Frontal cortex (tissue), 3 donors: ENCODE measurements at regions not wholly inside any gene's neighbourhood (a gene's known extent, or its start where the extent isn't known, plus 50 kb on each side); places are given as distances from the start of the nearest gene placed in this dataset.

Experiments used
- DNase-seq, 2 donors: peaks; one replicate each; pipeline ENCODE4 v3.0.0; 2012; ENCODE audit warnings: low spot score in 2 of 2
- FAIRE-seq: peaks from 2 replicates; lab custom pipeline; 2012; peaks lifted over from hg19 to GRCh38; lab: Jason Lieb, UNC
- donor health status: control.
- donor health status: control.
- donor health status: control.

GRCh38 chr10:130784326-130784725 is 527.2 kb downstream of the TCERG1L start:
- FAIRE-seq (no peak), DNase-seq (no peak)

DNA sequence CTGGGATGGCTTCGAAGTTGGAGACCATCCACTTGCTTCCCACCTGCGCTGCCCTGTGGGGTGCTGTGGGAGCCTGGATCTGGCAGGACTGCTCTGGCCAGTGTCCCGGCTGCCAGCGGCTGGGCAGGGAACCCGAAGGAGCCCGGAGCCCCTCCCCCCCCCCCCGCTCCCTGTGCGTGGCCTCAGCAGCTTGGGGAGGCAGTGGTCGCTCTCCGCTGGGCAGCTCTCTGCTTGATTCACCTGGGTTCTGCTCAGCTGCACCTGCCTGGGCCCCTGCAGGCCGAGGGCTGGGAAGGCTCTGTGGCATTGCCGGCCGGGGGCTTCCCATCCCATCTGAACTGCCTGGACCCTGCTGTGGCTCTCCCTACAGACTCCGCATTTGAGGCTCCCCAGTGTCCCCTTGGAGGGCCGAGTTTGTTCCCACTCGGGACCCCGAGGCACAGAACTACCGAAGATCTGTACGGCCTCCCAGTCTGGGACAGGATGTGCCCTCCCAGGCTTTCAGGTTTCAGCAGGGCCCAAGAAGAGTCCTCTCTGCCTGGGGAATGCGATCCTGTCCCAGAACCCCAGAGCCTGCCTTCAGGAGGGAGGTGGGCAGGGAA is 525.1 kb downstream of the TCERG1L start:
- no peak for FAIRE-seq

DNA sequence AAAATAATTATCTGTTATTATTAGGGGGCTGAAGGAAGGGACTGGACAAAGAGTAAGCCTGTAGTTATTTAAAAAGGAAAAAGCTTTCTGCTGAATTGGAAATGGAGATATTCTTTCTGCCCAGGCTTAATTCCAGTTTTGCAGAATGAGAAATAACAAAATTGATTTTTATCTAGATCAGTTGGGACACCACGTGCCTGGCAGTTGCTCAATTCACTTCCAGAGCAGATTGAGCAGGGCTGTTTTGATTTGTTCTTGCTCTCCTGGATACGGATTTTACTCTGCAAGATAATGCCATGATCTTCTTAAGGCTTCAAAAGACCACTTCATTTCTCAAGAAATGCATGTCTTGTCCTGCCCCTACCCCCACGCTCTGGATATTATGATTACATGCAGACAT is 524.3 kb downstream of the TCERG1L start:
- FAIRE-seq (no peak), DNase-seq (no peak)

More for the DNA sequence above, 525.1 kb downstream of the TCERG1L start:
- no peak for DNase-seq

GRCh38 chr10:130787821-130788220 is 523.7 kb downstream of the TCERG1L start:
- FAIRE-seq = no peak
- DNase-seq = no peak

- no peak for FAIRE-seq
- DNase-seq = no peak
Measured at GRCh38 chr10:130790339-130790738, 521.2 kb downstream of the TCERG1L start.

GRCh38 chr10:130792096-130792845 is 519.2 kb downstream of the TCERG1L start:
- DNase-seq (no peak), FAIRE-seq (no peak)

GRCh38 chr10:130795819-130796218 is 515.7 kb downstream of the TCERG1L start:
- DNase-seq = no peak
- no peak for FAIRE-seq

DNA sequence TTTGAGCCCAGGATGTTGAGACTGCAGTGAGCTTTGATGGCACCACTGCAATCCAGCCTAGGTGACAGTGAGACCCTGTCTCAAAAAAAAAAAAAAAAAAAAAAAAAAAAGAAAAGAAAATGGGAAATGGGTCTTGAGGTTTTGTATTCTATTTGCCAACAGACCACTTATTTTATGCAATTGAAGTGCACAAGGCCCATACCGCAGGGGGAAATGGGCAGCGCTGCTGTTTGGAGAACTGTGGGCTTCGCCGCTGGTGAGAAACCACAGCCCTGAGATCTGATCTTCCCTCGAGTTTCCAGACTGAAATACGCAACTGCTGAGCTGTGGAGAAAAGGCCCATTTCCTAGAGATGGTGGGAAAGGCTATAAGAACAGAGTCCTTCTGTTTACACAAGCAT is 512.0 kb downstream of the TCERG1L start:
- DNase-seq = no peak
- FAIRE-seq = no peak

DNA sequence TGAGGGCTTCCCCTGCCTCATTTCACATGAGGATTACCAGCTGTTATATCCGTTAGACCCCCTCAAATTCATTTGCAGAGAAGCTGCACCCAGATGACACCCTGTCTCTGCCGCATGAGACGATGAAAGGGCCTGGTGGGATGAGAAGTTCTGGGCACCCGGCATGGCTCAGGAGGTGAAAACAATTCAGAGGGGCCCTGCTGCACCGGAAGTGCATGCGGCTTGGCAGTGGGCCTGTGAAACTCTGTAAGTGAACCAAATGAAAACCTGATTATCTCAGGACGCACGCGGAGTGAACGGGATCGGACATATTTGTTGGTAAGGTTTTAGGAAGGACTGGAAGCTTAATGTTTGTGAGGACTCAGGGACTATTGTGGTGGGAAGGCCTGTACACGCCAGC is 511.2 kb downstream of the TCERG1L start:
- no peak for DNase-seq
- no peak for FAIRE-seq

DNA sequence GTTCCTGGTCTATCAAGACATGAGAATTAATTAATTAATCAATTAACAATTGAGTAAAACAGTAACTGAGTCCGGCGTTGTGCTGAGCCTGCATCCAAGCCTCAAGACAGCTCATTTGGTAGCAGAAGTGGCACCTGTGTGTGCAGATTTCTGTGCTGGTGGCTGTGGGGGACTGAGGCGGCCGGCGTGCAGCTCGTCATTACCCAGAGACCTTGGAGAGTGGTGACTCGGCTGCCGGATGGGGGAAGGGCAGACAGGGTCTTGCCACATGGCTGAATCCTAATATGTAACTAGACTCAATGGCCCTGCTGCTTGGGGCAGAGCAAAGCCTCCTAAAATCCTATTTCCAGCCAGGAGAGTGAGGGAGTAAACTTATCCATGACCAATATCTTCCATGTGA is 510.2 kb downstream of the TCERG1L start:
- FAIRE-seq (no peak), DNase-seq (no peak)

- DNase-seq (no peak), FAIRE-seq (no peak)
Measured at GRCh38 chr10:130801784-130802183, 509.7 kb downstream of the TCERG1L start.

DNA sequence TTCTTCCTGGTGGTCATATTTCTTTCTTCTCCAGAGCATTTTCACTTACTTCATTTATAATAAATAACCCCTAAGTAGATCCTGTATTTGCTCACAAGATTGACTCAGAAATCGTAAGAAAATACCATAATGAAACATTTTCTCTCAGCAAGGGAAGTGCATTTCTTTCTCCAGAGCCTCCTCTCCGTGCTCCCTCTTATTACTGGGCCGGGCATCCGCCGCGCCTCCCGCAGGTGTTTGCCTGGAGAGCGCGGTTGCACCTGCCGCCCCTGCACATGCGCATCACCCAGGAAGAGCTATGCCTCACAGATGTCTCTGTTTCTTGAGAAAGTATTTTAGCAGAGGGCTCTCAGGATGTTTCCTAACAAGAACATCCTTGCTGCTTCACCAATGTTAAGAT is 509.2 kb downstream of the TCERG1L start:
- FAIRE-seq (no peak), DNase-seq (no peak)

GRCh38 chr10:130804281-130804680 is 507.2 kb downstream of the TCERG1L start:
- no peak for DNase-seq
- no peak for FAIRE-seq

- FAIRE-seq = no peak
- no peak for DNase-seq
Measured at GRCh38 chr10:130804778-130805634, 506.5 kb downstream of the TCERG1L start.

DNA sequence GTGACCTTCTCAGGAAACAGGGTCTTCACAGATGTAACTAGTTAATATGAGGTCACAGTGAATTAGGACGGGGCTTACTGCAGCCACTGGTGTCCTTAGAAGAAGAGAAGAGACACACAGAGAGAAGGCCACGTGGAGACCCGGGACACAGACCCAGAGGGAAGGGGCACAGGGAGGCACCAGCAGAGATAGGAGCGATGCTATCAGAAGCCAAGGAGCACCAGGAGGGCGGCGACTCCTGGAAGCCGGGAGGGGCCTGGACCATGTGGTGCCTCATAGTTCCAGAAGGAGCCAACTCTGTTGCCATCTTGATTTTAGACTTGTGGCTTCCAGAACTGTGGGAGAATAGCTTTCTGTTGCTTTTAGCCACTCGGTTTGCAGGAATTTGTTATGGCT is 505.9 kb downstream of the TCERG1L start:
- FAIRE-seq = no peak
- DNase-seq = no peak

GRCh38 chr10:130806426-130806825 is 505.1 kb downstream of the TCERG1L start:
- DNase-seq (no peak), FAIRE-seq (no peak)

DNA sequence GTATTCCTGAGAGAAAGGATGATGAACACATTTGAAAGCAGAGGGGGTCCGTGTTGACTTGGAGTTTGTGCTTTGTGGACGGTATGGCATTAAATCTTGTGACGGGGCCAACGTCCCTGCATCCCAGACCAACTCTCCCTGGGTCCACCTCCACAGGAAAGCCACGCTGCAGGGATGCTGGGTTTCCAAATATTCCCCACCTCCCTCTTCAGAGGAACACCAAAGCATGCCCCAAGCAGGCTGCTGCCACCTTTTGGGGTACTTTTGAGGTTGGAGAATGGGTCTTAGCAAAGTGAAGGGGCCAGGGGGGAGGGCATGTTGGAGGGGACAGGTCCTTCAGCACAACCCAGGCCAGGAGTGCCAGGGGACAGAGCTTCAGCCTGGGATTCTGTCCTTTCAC is 504.4 kb downstream of the TCERG1L start:
- DNase-seq (no peak), FAIRE-seq (no peak)

DNA sequence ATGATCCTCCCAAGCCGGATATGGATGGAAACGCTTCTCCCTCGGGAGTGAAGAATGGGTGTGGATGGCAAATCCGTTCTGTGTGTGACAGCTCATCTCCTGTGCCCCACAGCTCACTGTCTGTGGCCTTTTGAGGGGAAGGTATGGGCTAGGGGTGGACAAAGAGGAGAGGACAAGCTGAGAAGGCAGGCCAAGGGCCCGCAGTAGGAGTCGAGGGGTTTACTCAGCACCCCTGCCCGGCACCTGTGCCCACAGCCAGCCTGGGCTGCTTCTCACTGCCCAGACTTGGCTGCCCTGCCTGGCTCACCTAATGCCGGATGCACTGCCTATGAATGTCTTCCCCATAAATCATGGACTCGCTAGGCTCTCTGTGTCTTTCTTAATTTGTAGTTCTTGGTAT is 503.8 kb downstream of the TCERG1L start:
- no peak for FAIRE-seq
- DNase-seq = no peak

GRCh38 chr10:130808243-130808642 is 503.3 kb downstream of the TCERG1L start:
- FAIRE-seq (no peak), DNase-seq (no peak)

DNA sequence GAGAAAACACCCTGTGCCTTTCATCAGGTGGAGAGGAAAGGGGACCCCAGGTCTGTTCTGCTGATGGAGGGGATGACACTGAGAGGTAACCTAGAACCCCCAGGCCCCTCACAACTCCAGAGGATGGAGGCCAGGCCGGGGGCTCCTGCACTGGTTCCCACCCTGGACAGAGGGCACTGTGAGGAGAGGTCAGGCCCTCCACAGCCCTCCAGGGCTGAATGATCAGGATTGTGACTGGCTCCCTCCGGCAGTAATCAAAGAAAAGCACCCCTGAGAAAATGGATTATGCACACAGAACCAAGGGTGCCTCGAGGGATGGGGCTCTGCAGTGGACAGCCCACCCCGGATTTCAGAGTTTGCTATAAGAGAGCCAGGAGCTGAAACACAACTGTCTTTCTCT is 502.8 kb downstream of the TCERG1L start:
- FAIRE-seq (no peak), DNase-seq (no peak)

DNA sequence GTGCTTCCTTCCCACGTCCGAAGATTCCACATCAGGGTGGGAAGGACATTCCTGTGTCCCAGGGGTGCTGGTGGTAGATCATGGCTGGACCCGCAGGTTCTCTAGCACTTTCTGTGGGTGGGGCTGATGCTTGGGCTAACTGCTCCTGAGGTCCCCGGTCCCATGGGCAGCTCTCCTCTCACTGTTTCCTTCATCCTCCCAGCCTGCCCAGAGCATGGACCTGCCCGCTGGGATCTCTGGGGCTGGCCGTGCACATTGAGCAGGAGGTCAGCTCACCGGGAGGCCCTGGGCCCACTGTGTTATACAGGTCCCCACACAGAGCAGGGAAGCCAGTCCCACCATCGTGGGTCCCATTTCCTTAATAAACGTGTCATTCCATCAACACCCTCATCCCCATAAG is 502.3 kb downstream of the TCERG1L start:
- DNase-seq (no peak), FAIRE-seq (no peak)
